ENCODE measurements at regions not wholly inside any gene's neighbourhood (a gene's known extent, or its start where the extent isn't known, plus 50 kb on each side); places are given as distances from the start of the nearest gene placed in this dataset.

DNA sequence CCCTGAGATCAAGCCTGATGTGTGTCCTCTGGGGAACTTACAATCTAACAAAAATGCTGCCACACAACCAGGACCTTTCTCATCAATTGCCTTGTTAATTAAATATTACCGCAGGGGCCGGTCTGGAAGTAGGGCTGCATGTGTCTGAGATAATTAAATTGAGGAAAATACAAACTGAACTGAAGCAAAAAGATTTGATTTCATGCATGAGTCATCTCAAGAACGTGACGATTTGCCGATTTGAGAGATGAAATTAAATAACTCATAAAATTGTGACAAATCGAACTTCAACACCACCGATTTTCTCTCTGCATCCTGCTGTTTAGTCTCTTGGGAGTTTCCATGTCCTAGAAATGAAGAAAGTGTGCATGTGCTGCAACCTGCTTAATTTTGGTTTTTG lies 94.6 kb upstream of the DAAM1 start:
- no peak for DNase-seq

GRCh38 chr14:59096303-59096702 lies 92.2 kb upstream of the DAAM1 start:
- DNase-seq, result no peak

GRCh38 chr14:59097681-59098080 lies 90.8 kb upstream of the DAAM1 start:
- no peak for DNase-seq

- DNase-seq, result no peak
Measured at GRCh38 chr14:59098377-59098776, 90.1 kb upstream of the DAAM1 start.

GRCh38 chr14:59100205-59100604 lies 88.3 kb upstream of the DAAM1 start:
- no peak for DNase-seq

DNA sequence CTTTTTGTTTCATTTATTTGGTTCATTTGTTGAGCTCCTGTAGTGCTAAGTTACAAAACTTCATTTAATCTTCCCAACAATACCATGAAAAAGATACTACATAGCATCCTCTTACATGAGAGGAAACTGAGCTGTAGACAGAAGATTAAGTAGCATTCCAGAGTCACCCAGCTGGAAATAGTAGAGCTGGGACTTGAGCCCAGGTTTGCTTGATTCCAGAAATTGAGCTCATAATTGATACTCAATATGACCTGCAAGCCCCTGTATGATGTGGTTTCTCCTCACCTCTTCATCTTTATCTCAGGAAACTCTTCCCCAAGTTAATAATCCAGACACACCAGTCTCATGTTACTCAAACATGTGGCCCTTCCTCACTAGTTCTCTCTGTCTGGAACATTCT lies 87.0 kb upstream of the DAAM1 start:
- DNase-seq, result no peak

DNA sequence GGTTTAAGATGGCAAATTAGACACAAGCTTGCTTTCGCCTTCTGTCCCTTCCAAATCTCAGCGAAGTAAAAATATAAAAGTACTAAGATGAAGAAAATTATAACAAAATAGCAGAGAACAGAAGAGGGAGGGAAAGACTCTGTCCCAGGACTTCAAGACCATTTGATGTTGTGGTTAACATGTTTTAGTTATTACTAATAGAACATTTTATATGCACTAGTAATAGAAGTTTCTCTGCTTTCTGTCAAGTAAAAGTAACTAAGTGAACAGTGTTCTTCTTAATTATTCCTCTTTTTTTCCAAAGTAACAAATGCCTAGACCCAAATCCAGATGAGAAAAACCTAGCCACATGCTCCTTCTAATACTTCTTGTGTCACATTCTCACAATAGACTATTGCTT lies 85.1 kb upstream of the DAAM1 start:
- no peak for DNase-seq

GRCh38 chr14:59107819-59108218 lies 80.6 kb upstream of the DAAM1 start:
- DNase-seq, result no peak

GRCh38 chr14:59116984-59117415 lies 71.5 kb upstream of the DAAM1 start:
- DNase-seq, result no peak

DNA sequence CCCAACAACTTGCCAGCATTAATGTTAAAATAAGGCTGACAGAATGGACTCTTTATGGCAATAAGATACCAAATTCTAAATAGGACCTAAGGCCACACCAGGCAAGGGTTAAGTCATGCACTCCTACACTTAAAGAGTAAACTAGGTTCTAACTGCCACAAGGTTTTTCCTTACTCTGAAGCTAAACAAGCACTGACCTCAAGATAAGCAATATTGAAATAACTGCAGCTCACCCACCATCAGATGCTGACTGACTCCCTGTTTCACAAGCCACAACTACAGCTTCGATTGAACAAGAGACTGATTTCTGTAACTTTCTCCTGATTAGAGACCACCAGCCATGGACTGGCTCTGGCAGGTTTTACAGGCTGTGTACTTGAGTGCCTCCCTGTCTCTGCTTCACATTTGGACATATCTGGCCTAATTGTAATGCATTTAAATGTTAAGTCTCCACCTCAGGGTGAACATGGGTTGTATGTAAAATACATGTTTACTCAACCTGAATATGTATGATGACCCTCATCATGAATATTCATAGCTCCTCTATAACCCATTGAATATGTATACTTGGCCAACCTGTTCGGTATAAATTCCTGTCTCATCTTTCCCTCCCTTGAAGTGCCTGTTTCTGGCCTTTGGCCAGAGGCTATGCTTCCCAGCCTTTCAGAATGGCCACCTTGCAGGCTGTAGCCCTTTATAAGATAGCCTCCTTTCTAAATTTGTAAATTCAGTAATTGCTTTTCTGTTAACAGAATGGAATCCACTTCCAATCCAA lies 70.5 kb upstream of the DAAM1 start:
- DNase-seq, result no peak

GRCh38 chr14:59120921-59121320 lies 67.5 kb upstream of the DAAM1 start:
- no peak for DNase-seq

- no peak for DNase-seq
Measured at GRCh38 chr14:59123531-59123930, 64.9 kb upstream of the DAAM1 start.

GRCh38 chr14:59123975-59124374 lies 64.5 kb upstream of the DAAM1 start:
- DNase-seq, result no peak

DNA sequence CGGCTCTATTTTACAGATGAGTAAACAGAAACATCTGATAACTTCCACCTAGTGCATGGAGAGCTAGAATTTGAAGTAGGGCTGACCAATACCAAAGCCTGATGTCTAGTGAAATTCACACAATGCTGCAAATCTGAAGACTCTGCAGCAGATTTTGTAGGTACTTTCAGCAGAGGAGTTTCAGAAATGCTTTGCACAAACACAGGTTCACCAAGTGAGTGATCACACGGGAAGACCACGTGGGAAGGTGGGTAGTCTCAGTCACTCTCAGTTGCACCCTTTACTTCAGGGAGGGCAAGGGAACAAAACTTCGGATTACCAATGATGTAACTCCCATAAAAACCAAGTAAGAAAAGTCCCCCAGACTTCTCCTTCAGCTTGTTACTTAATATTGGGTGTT lies 63.3 kb upstream of the DAAM1 start:
- no peak for DNase-seq

DNA sequence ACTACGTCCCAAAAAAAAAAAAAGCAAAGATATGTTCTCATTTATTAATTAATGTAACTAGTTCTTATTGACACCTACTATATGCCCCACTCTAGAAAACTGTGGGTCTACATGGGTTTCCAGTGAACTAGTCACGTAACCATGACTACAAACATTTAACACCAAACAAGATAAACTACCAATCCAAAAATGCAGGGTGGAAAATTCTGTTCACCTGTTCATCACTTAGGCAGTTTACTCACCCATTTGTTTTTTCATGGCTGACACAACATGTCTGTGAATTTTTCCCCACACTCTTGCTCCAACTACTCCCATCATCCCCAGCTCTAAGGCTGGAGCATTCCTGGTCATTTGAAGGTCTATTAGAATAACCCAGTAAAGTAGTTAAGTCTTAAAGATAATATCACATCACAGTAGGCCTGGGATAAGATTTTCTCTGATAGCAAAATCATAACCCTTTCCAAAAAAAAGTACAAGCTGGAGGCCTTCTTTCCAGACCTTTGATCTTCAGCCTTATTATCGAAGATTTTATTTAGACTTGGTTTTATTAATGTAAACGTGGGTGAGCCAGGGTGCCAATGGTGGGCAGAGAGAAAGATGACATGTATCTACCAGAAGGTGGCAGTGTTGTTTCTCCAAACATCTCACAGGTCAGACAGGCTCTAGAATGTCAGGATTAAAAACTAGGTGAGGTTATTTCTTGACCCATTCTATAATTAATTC lies 61.6 kb upstream of the DAAM1 start:
- DNase-seq, result peak in 8 of 58 donors; percentile 1 to 45 (median 6)

- no peak for DNase-seq
Measured at GRCh38 chr14:59127437-59127732, 61.1 kb upstream of the DAAM1 start.

- DNase-seq, result no peak
Measured at GRCh38 chr14:59130462-59130861, 58.0 kb upstream of the DAAM1 start.

GRCh38 chr14:59131938-59132795 lies 56.3 kb upstream of the DAAM1 start:
- DNase-seq, result no peak

DNA sequence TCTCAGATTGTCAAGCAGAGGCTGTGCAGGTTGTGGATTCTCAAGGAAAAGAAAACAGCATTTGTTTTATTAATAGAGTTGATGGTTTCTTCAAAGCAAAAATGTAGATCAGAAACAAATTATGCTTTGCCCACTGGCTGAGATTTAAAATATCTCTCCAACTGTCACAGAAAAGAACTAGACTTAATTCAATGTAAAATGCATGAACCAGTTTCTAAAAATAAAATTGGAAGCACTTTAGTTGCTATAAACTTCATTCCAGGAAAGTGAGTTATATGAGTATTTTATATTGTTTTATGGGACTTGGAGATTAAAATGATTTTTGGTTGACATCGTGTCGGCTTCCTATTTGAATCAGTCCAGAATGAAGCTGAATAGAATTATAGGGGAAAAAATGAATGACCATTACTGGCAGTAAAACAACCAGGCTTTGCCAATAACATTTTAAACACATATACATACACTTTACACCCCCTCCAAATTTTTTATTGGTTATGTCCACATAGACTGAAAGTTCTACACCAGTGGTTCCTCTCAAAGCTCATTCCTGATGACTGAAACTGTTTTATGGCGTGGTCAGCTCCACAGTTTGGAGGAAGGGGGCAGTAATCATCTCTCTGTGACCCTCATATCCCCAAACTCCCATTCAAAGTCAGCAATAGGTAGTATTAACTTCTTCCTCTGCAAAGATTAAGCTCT lies 55.5 kb upstream of the DAAM1 start:
- peak in 1 of 58 donors; percentile 4 for DNase-seq

- DNase-seq, result no peak
Measured at GRCh38 chr14:59133709-59134108, 54.8 kb upstream of the DAAM1 start.

DNA sequence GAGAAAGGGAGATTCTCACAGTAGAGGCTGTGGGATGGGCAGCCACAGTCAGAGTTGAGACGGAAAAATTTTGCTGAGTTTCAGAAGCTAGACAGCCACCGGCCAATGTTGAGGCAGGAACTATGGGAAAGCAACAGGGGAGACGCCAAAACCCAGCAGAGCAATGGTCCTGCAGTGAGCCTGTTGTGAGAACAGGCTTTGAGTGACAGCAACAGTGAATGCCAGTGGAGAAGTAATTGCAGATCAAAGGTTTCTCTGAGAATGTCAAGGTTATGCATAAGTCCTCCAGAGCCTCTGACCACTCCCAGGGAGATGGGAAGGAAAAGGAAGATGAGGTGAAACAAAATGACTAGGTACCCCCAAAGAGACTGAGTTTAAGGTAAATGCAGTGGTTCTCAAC lies 54.2 kb upstream of the DAAM1 start:
- DNase-seq, result no peak

GRCh38 chr14:59137256-59137655 lies 51.2 kb upstream of the DAAM1 start:
- DNase-seq, result no peak

Data from anterior cingulate cortex (tissue), 58 donors.